ENCODE measurements at regions not wholly inside any gene's neighbourhood (a gene's known extent, or its start where the extent isn't known, plus 50 kb on each side); places are given as distances from the start of the nearest gene placed in this dataset.

GRCh38 chr14:51513933-51514332 lies 137.8 kb upstream of the FRMD6 start:
- TF ChIP-seq CTCF (IDR thresholded peaks at IDR 0.05) (no peak), POLR2A (IDR thresholded peaks at IDR 0.05; ENCODE audit: low read depth) (no peak), POLR2AphosphoS5 (IDR thresholded peaks at IDR 0.05) (no peak)

Measured in esophagus muscularis mucosa (tissue), 3 donors.